ENCODE measurements at regions not wholly inside any gene's neighbourhood (a gene's known extent, or its start where the extent isn't known, plus 50 kb on each side); places are given as distances from the start of the nearest gene placed in this dataset.
"Not testable (repeated sequence)": the region's sequence is repeated elsewhere in the genome, so short reads cannot be mapped to it uniquely, and the experiment has no call there.

GRCh38 chr4:101730291-101731117 lies 60.0 kb upstream of the BANK1 start:
- peak; percentile 18 for DNase-seq

GRCh38 chr4:101727238-101727637 lies 63.3 kb upstream of the BANK1 start:
- no peak for DNase-seq

- DNase-seq, result no peak
These were observed 66.4 kb upstream of the BANK1 start for GRCh38 chr4:101724093-101724492.

GRCh38 chr4:101718810-101719209 lies 71.7 kb upstream of the BANK1 start:
- DNase-seq, result no peak

- DNase-seq, result no peak
These were observed 78.8 kb upstream of the BANK1 start for GRCh38 chr4:101711590-101712260.

- no peak for DNase-seq
These were observed 79.7 kb upstream of the BANK1 start for GRCh38 chr4:101710806-101711205.

GRCh38 chr4:101708293-101709039 lies 82.1 kb upstream of the BANK1 start:
- DNase-seq, result no peak

GRCh38 chr4:101707596-101707995 lies 82.9 kb upstream of the BANK1 start:
- no peak for DNase-seq

- DNase-seq, result no peak
These were observed 83.9 kb upstream of the BANK1 start for GRCh38 chr4:101706535-101707057.

GRCh38 chr4:101701551-101701950 lies 89.0 kb upstream of the BANK1 start:
- DNase-seq, result no peak

- no peak for DNase-seq
These were observed 90.9 kb upstream of the BANK1 start for GRCh38 chr4:101699441-101700124.

GRCh38 chr4:101697266-101697665 lies 93.3 kb upstream of the BANK1 start:
- no peak for DNase-seq

GRCh38 chr4:101696276-101697010 lies 94.1 kb upstream of the BANK1 start:
- no peak for DNase-seq

- no peak for DNase-seq
These were observed 95.4 kb upstream of the BANK1 start for GRCh38 chr4:101695176-101695575.

GRCh38 chr4:101694403-101694802 lies 96.1 kb upstream of the BANK1 start:
- not testable (repeated sequence) for DNase-seq

- no peak for DNase-seq
These were observed 96.6 kb upstream of the BANK1 start for GRCh38 chr4:101693842-101694398.

GRCh38 chr4:101689220-101689619 lies 101.3 kb upstream of the BANK1 start:
- no peak for DNase-seq

GRCh38 chr4:101685126-101685525 lies 105.4 kb upstream of the BANK1 start:
- DNase-seq, result no peak

- DNase-seq, result no peak
These were observed 107.6 kb upstream of the BANK1 start for GRCh38 chr4:101682946-101683345.

GRCh38 chr4:101678180-101678579 lies 112.3 kb upstream of the BANK1 start:
- DNase-seq, result no peak

- DNase-seq, result no peak
These were observed 119.6 kb upstream of the BANK1 start for GRCh38 chr4:101670897-101671296.

- no peak for DNase-seq
These were observed 120.2 kb upstream of the BANK1 start for GRCh38 chr4:101670370-101670769.
